CD4-positive, alpha-beta memory T cell (primary cell): ENCODE measurements at regions not wholly inside any gene's neighbourhood (a gene's known extent, or its start where the extent isn't known, plus 50 kb on each side); places are given as distances from the start of the nearest gene placed in this dataset.

Experiments used
- CTCF ChIA-PET: fragments of 350-600 bp; sonication (Branson Sonifier 250); formaldehyde crosslinking; loops from one replicate; lab custom pipeline; 2021; ENCODE audit warnings: inconsistent platforms; ENCODE audit not compliant: partially characterized antibody; lab: Charles Lee
- POLR2A ChIA-PET: fragments of 350-600 bp; sonication (Branson Sonifier 250); formaldehyde crosslinking; loops from one replicate; lab custom pipeline; 2021; ENCODE audit not compliant: partially characterized antibody; lab: Charles Lee
- DNase-seq, 5 donors: peaks; one replicate each; pipeline versions ENCODE4 v3.0.0 to v3.0.0-alpha.2; 2020 to 2022; ENCODE audit warnings: mixed read lengths in 1 of 5
- H3K27ac ChIP-seq: one replicate; pipeline ENCODE4 v1.7.0; 2013; ENCODE audit warnings: low read depth, low read length
- H3K27me3 ChIP-seq: 2 replicates; pipeline ENCODE4 v1.7.0; 2013; ENCODE audit warnings: mild to moderate bottlenecking, low read length, moderate library complexity; ENCODE audit not compliant: insufficient read depth
- H3K36me3 ChIP-seq: 2 replicates; pipeline ENCODE4 v1.7.0; 2013; ENCODE audit warnings: mild to moderate bottlenecking, low read length, moderate library complexity; ENCODE audit not compliant: insufficient read depth
- H3K4me1 ChIP-seq: 2 replicates; pipeline ENCODE4 v1.7.0; 2013; ENCODE audit warnings: mild to moderate bottlenecking, low read length, moderate library complexity; ENCODE audit not compliant: insufficient read depth
- H3K4me3 ChIP-seq, 2 donors: one replicate each; pipeline ENCODE4 v1.7.0; 2013; ENCODE audit warnings: low read length in 2 of 2, mild to moderate bottlenecking in 1 of 2
- H3K9me3 ChIP-seq, 2 donors: one replicate each; pipeline ENCODE4 v1.7.0; 2013; ENCODE audit warnings: low read length in 2 of 2, control low read depth in 1 of 2; ENCODE audit not compliant: control insufficient read depth in 1 of 2
- H3K27ac Mint-ChIP-seq, 7 donors: one replicate each; pipeline ENCODE4 v1.8.0; 2020 to 2021; ENCODE audit warnings: mixed read lengths in 7 of 7, mild to moderate bottlenecking in 6 of 7, inconsistent platforms in 3 of 7, moderate library complexity in 3 of 7
- H3K27me3 Mint-ChIP-seq, 2 donors: one replicate each; pipeline ENCODE4 v1.8.0; 2020 to 2021; ENCODE audit warnings: mixed read lengths in 2 of 2
- H3K36me3 Mint-ChIP-seq, 2 donors: one replicate each; pipeline ENCODE4 v1.8.0; 2020 to 2021; ENCODE audit warnings: mixed read lengths in 2 of 2, inconsistent platforms in 1 of 2, mild to moderate bottlenecking in 1 of 2
- H3K4me1 Mint-ChIP-seq, 4 donors: one replicate each; pipeline ENCODE4 v1.8.0; 2020 to 2021; ENCODE audit warnings: mixed read lengths in 4 of 4, mild to moderate bottlenecking in 1 of 4
- H3K4me3 Mint-ChIP-seq, 8 donors: one replicate each; pipeline ENCODE4 v1.8.0; 2020 to 2021; ENCODE audit warnings: mixed read lengths in 8 of 8, mild to moderate bottlenecking in 7 of 8, moderate library complexity in 6 of 8, inconsistent platforms in 3 of 8
- H3K9me3 Mint-ChIP-seq, 8 donors: one replicate each; pipeline ENCODE4 v1.8.0; 2020 to 2021; ENCODE audit warnings: mixed read lengths in 8 of 8, mild to moderate bottlenecking in 5 of 8, inconsistent platforms in 3 of 8, moderate library complexity in 1 of 8
- intact Hi-C: fragments of 100-400 bp; cut with micrococcal nuclease; formaldehyde crosslinking; loops from one replicate; pipeline ENCODE4 v1.15.1; 2023

- intact Hi-C loops = no loop called here
- CTCF ChIA-PET = no interaction called here
- DNase-seq = no peak
Measured at GRCh38 chr10:113326160-113327111, 226.4 kb upstream of the HABP2 start.

GRCh38 chr10:113329121-113329596 is 223.7 kb upstream of the HABP2 start:
- H3K27me3 ChIP-seq = no peaks in the 10 kb centered on the region
- H3K9me3 ChIP-seq = no peaks in the 10 kb centered on the region
- POLR2A ChIA-PET = no interaction called here
- intact Hi-C loops = no loop called here
- Mint-ChIP-seq H3K36me3 (peaks cover 0 to 2% of the 10 kb centered on the region in 2 donors), H3K27me3 (peaks cover 2 to 4% of the 10 kb centered on the region in 2 donors), H3K4me3 (no peak overlapping the region), H3K27ac (no peak overlapping the region), H3K4me1 (no peaks in the 10 kb centered on the region), H3K9me3 (peaks cover 0 to 13% (median 0%) of the 10 kb centered on the region in 8 donors)
- no peaks in the 10 kb centered on the region for H3K4me1 ChIP-seq
- no peak for DNase-seq
- no peak overlapping the region for H3K27ac ChIP-seq
- H3K36me3 ChIP-seq = no peaks in the 10 kb centered on the region
- H3K4me3 ChIP-seq = no peak overlapping the region
- CTCF ChIA-PET = no interaction called here

More at GRCh38 chr10:113326160-113327111, 226.4 kb upstream of the HABP2 start:
- H3K4me3 ChIP-seq = no peak overlapping the region
- H3K36me3 ChIP-seq = no peaks in the 10 kb centered on the region
- POLR2A ChIA-PET = no interaction called here
- H3K9me3 ChIP-seq = no peaks in the 10 kb centered on the region
- H3K27ac Mint-ChIP-seq = no peak overlapping the region
- H3K27me3 Mint-ChIP-seq = peaks cover 4 to 6% of the 10 kb centered on the region in 2 donors
- H3K4me1 ChIP-seq = no peaks in the 10 kb centered on the region
- H3K36me3 Mint-ChIP-seq = no peaks in the 10 kb centered on the region
- peaks cover 0 to 1% (median 0%) of the 10 kb centered on the region in 8 donors for H3K9me3 Mint-ChIP-seq
- H3K27me3 ChIP-seq = no peaks in the 10 kb centered on the region
- H3K4me3 Mint-ChIP-seq = no peak overlapping the region
- H3K27ac ChIP-seq = no peak overlapping the region
- H3K4me1 Mint-ChIP-seq = no peaks in the 10 kb centered on the region

- Mint-ChIP-seq H3K4me3 (no peak overlapping the region), H3K4me1 (no peaks in the 10 kb centered on the region), H3K27ac (no peak overlapping the region), H3K27me3 (peaks cover 3 to 6% of the 10 kb centered on the region in 2 donors), H3K9me3 (peaks cover 0 to 14% (median under 1%) of the 10 kb centered on the region in 8 donors), H3K36me3 (peaks cover 0 to 3% of the 10 kb centered on the region in 2 donors)
- Histone ChIP-seq H3K9me3 (no peaks in the 10 kb centered on the region), H3K27me3 (no peaks in the 10 kb centered on the region), H3K36me3 (no peaks in the 10 kb centered on the region), H3K27ac (no peak overlapping the region), H3K4me3 (no peak overlapping the region), H3K4me1 (no peaks in the 10 kb centered on the region)
- POLR2A ChIA-PET = no interaction called here
- DNase-seq = no peak
- intact Hi-C loops = no loop called here
- CTCF ChIA-PET = no interaction called here
Measured at GRCh38 chr10:113331961-113332360, 220.9 kb upstream of the HABP2 start.

- no peak overlapping the region for H3K27ac ChIP-seq
- H3K36me3 Mint-ChIP-seq = peaks cover 0 to 3% of the 10 kb centered on the region in 2 donors
- intact Hi-C loops = no loop called here
- ChIA-PET POLR2A (no interaction called here), CTCF (no interaction called here)
- no peaks in the 10 kb centered on the region for H3K36me3 ChIP-seq
- no peaks in the 10 kb centered on the region for H3K27me3 ChIP-seq
- no peaks in the 10 kb centered on the region for H3K4me1 ChIP-seq
- no peak for DNase-seq
- no peaks in the 10 kb centered on the region for H3K4me1 Mint-ChIP-seq
- H3K4me3 Mint-ChIP-seq = no peak overlapping the region
- peaks cover 3 to 6% of the 10 kb centered on the region in 2 donors for H3K27me3 Mint-ChIP-seq
- no peak overlapping the region for H3K27ac Mint-ChIP-seq
- H3K9me3 Mint-ChIP-seq = peaks cover 0 to 14% (median under 1%) of the 10 kb centered on the region in 8 donors
- H3K4me3 ChIP-seq = no peak overlapping the region
- H3K9me3 ChIP-seq = no peaks in the 10 kb centered on the region
Measured at GRCh38 chr10:113333313-113333712, 219.5 kb upstream of the HABP2 start.

GRCh38 chr10:113335592-113335991 is 217.3 kb upstream of the HABP2 start:
- Mint-ChIP-seq H3K4me3 (no peak overlapping the region), H3K27ac (no peak overlapping the region), H3K4me1 (no peaks in the 10 kb centered on the region), H3K9me3 (peaks cover 0 to 14% (median 0%) of the 10 kb centered on the region in 8 donors), H3K27me3 (peaks cover 2 to 3% of the 10 kb centered on the region in 2 donors), H3K36me3 (peaks cover 0 to 3% of the 10 kb centered on the region in 2 donors)
- Histone ChIP-seq H3K4me3 (no peak overlapping the region), H3K27ac (no peak overlapping the region), H3K36me3 (no peaks in the 10 kb centered on the region), H3K27me3 (no peaks in the 10 kb centered on the region), H3K9me3 (no peaks in the 10 kb centered on the region), H3K4me1 (no peaks in the 10 kb centered on the region)
- CTCF ChIA-PET = no interaction called here
- POLR2A ChIA-PET = no interaction called here
- DNase-seq = no peak
- intact Hi-C loops = no loop called here

GRCh38 chr10:113336549-113337130 is 216.2 kb upstream of the HABP2 start:
- Mint-ChIP-seq H3K9me3 (peaks cover 0 to 14% (median under 1%) of the 10 kb centered on the region in 8 donors), H3K4me1 (no peaks in the 10 kb centered on the region), H3K27me3 (peaks cover 2 to 3% of the 10 kb centered on the region in 2 donors), H3K27ac (no peak overlapping the region), H3K4me3 (no peak overlapping the region), H3K36me3 (peaks cover 0 to 3% of the 10 kb centered on the region in 2 donors)
- Histone ChIP-seq H3K4me3 (no peak overlapping the region), H3K27ac (no peak overlapping the region), H3K36me3 (no peaks in the 10 kb centered on the region), H3K4me1 (no peaks in the 10 kb centered on the region), H3K27me3 (no peaks in the 10 kb centered on the region), H3K9me3 (no peaks in the 10 kb centered on the region)
- intact Hi-C loops = no loop called here
- no peak for DNase-seq
- POLR2A ChIA-PET = no interaction called here
- CTCF ChIA-PET = no interaction called here

GRCh38 chr10:113337142-113337541 is 215.7 kb upstream of the HABP2 start:
- ChIA-PET POLR2A (no interaction called here), CTCF (no interaction called here)
- Histone ChIP-seq H3K27me3 (no peaks in the 10 kb centered on the region), H3K27ac (no peak overlapping the region), H3K9me3 (no peaks in the 10 kb centered on the region), H3K36me3 (no peaks in the 10 kb centered on the region), H3K4me1 (no peaks in the 10 kb centered on the region), H3K4me3 (no peak overlapping the region)
- H3K4me1 Mint-ChIP-seq = no peaks in the 10 kb centered on the region
- peaks cover 2 to 3% of the 10 kb centered on the region in 2 donors for H3K27me3 Mint-ChIP-seq
- DNase-seq = no peak
- peaks cover 0 to 14% (median under 1%) of the 10 kb centered on the region in 8 donors for H3K9me3 Mint-ChIP-seq
- H3K4me3 Mint-ChIP-seq = no peak overlapping the region
- H3K36me3 Mint-ChIP-seq = peaks cover 0 to 3% of the 10 kb centered on the region in 2 donors
- no peak overlapping the region for H3K27ac Mint-ChIP-seq
- intact Hi-C loops = no loop called here
